ENCODE measurements at regions not wholly inside any gene's neighbourhood (a gene's known extent, or its start where the extent isn't known, plus 50 kb on each side); places are given as distances from the start of the nearest gene placed in this dataset.
"Not testable (repeated sequence)": the region's sequence is repeated elsewhere in the genome, so short reads cannot be mapped to it uniquely, and the experiment has no call there.

GRCh38 chr12:25615119-25615518, 62.0 kb upstream of the LMNTD1 start:
- TF ChIP-seq, protein P1, sequence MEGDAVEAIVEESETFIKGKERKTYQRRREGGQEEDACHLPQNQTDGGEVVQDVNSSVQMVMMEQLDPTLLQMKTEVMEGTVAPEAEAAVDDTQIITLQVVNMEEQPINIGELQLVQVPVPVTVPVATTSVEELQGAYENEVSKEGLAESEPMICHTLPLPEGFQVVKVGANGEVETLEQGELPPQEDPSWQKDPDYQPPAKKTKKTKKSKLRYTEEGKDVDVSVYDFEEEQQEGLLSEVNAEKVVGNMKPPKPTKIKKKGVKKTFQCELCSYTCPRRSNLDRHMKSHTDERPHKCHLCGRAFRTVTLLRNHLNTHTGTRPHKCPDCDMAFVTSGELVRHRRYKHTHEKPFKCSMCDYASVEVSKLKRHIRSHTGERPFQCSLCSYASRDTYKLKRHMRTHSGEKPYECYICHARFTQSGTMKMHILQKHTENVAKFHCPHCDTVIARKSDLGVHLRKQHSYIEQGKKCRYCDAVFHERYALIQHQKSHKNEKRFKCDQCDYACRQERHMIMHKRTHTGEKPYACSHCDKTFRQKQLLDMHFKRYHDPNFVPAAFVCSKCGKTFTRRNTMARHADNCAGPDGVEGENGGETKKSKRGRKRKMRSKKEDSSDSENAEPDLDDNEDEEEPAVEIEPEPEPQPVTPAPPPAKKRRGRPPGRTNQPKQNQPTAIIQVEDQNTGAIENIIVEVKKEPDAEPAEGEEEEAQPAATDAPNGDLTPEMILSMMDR (IDR thresholded peaks at IDR 0.05; ENCODE audit: low read length, missing control alignments): no peak
- peak; percentile 89 for DNase-seq (ENCODE audit: low read depth)

DNA sequence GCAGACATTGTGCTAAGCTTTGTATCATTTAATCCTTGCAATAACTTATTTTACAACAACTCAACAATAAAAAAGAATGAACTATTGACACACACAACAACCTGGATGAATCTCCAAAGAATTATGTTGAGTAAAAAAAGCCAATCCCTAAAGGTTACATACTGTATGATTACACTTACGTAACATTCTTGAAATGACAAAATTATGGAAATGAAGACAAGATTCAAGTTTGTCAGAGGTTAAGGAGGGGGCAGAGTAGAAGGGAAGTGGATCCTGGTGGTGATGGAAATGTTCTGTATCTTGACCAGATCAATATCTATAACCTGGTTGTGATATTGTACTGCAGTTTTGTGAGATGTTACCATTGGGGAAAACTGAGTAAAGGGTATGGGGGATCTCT, 63.2 kb upstream of the LMNTD1 start:
- TF ChIP-seq, protein P1 (IDR thresholded peaks at IDR 0.05; ENCODE audit: low read length, missing control alignments): no peak
- no peak overlapping the region for H3K4me3 ChIP-seq (replicated peaks; ENCODE audit: low read depth, low read length)
- DNase-seq (ENCODE audit: low read depth): no peak

More at GRCh38 chr12:25615119-25615518, 62.0 kb upstream of the LMNTD1 start:
- H3K4me3 ChIP-seq (replicated peaks; ENCODE audit: low read depth, low read length): no peak overlapping the region

GRCh38 chr12:25617991-25618390, 64.9 kb upstream of the LMNTD1 start:
- no peak for DNase-seq (ENCODE audit: low read depth)
- TF ChIP-seq, protein P1 (IDR thresholded peaks at IDR 0.05; ENCODE audit: low read length, missing control alignments): no peak
- no peak overlapping the region for H3K4me3 ChIP-seq (replicated peaks; ENCODE audit: low read depth, low read length)

DNA sequence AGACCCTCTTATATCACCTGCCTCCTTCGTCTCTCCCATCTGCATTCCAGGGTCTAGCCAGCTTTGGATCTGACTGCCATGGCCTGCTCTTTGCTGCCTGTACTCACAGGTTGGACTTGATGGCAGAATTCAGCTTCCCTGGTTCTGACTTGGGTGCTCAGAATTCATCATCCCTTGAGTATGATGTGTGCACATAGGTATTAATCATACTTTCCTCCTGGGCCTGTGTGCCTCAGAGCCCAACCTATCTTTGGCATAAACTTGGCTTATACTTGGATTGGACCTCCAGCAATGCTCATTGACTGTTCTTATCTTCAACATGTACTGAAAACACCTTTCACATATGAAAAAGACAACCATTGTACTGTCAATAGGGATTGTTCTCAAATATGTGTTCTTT, 70.7 kb upstream of the LMNTD1 start:
- H3K4me3 ChIP-seq (replicated peaks; ENCODE audit: low read depth, low read length): no peak overlapping the region
- DNase-seq (ENCODE audit: low read depth): peak; percentile 8
- TF ChIP-seq, protein P1 (IDR thresholded peaks at IDR 0.05; ENCODE audit: low read length, missing control alignments): no peak

DNA sequence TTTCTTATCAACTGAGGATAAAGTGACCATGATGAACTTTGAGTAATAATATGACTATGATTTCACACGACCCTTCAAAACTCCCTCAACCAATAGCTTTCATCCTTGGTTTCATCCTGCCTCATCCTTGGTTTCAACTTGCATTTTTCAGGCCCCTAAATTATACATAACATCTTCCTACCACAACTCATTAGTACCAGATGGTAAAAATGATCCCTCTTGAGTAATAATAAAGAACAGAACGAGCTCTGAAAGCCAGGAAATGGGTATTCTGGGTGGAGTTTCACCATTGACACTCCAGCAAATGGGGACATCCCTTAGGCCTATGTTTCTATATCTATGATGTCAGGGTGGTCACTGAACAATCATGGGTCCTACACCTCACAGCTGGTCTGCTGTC, 72.1 kb upstream of the LMNTD1 start:
- no peak for DNase-seq (ENCODE audit: low read depth)
- TF ChIP-seq, protein P1 (IDR thresholded peaks at IDR 0.05; ENCODE audit: low read length, missing control alignments): no peak

GRCh38 chr12:25629341-25629740, 76.3 kb upstream of the LMNTD1 start:
- no peak overlapping the region for H3K4me3 ChIP-seq (replicated peaks; ENCODE audit: low read depth, low read length)
- TF ChIP-seq, protein P1 (IDR thresholded peaks at IDR 0.05; ENCODE audit: low read length, missing control alignments): no peak
- no peak for DNase-seq (ENCODE audit: low read depth)

More for the DNA sequence above, 72.1 kb upstream of the LMNTD1 start:
- H3K4me3 ChIP-seq (replicated peaks; ENCODE audit: low read depth, low read length): no peak overlapping the region

DNA sequence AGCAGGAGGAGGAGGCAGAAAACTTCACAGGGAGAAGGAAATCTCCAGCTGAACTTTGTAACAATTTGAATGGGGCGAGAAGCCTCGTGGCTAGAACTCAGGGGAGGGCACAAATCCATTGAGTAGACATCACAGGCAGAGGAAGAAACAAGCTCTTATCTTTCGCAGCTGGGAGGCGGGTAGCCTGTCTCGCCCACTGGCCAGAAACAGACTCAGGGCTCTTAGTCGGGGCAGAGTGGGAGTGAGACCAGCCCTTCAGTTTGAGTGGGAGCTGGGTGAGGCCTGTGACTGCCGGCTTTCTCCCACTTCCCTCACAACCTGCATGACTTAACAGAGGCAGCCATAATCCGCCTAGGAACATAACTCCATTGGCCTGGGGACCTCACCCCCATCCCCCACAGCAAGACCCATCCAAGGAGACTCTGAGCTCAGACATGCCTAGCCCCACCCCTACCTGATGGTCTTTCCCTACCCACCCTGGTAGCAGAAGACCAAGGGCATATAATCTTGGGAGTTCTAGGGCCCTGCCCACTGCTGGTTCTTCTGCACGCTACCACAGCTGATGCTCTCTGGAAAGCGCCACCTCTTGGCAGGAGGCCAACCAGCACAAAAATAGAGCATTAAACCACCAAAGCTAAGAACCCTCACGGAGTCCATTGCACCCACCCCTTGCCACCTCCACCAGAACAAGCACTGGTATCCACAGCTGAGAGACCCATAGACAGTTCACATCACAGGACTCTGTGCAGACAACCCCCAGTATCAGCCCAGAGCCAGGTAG, 77.8 kb upstream of the LMNTD1 start:
- not testable (repeated sequence) for H3K4me3 ChIP-seq (replicated peaks; ENCODE audit: low read depth, low read length); DNase-seq (ENCODE audit: low read depth)

DNA sequence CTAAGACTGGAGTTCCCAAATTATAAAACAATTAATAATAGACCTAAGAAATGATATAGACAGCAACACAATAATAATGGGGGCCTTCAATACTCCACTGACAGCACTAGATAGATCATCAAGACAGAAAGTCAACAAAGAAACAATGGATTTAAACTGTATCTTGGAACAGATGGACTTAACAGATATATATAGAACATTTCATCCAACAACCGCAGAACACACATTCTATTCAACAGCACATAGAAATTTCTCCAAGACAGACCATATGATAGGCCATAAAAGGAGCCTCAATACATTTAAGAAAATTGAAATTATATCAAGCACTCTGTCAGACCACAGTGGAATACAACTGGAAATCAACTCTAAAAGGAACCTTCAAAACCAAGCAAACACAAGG, 80.1 kb upstream of the LMNTD1 start:
- not testable (repeated sequence) for DNase-seq (ENCODE audit: low read depth)

More for the DNA sequence above, 80.1 kb upstream of the LMNTD1 start:
- not testable (repeated sequence) for H3K4me3 ChIP-seq (replicated peaks; ENCODE audit: low read depth, low read length)

Data from fibroblast of pulmonary artery (primary cell).